Adrenal gland (tissue), 9 donors: ENCODE measurements at regions not wholly inside any gene's neighbourhood (a gene's known extent, or its start where the extent isn't known, plus 50 kb on each side); places are given as distances from the start of the nearest gene placed in this dataset.

ENCODE experiments used
- DNase-seq, 7 donors: peaks; one replicate each; pipeline ENCODE4 v3.0.0-alpha.2; 2019 to 2020
- H3K27ac ChIP-seq, 5 donors: fragments of 200-600 bp; sonication (generic) in 4 of 5; 1 replicate in 3 of 5; 2 replicates in 2 of 5; pipeline versions ENCODE4 v1.5.1 to v1.8.0; 2016 to 2020; ENCODE audit warnings: mild to moderate bottlenecking in 1 of 5
- H3K27me3 ChIP-seq: fragments of 200-600 bp; 2 replicates; pipeline ENCODE4 v1.8.0; 2021
- H3K36me3 ChIP-seq, 2 donors: fragments of 200-600 bp; replicated peaks in 1 of 2; 1 replicate in 1 of 2; 2 replicates in 1 of 2; pipeline versions ENCODE4 v1.5.1 to v1.8.0; 2018 to 2022
- H3K4me1 ChIP-seq, 2 donors: fragments of 200-600 bp; replicated peaks in 1 of 2; 1 replicate in 1 of 2; 2 replicates in 1 of 2; pipeline versions ENCODE4 v1.5.1 to v1.8.0; 2018 to 2021
- H3K4me3 ChIP-seq, 4 donors: fragments of 200-600 bp; sonication (generic) in 3 of 4; one replicate each; pipeline ENCODE4 v1.5.1; 2016 to 2018
- H3K9me3 ChIP-seq, 3 donors: fragments of 200-600 bp; sonication (generic) in 1 of 3; replicated peaks in 1 of 3; 1 replicate in 2 of 3; 2 replicates in 1 of 3; pipeline versions ENCODE4 v1.5.1 to v1.8.0; 2016 to 2021
- POLR2A ChIP-seq, 2 donors: fragments of 450-650 bp; IDR thresholded peaks; one replicate each; pipeline ENCODE4 v1.6.1; 2017; ENCODE audit warnings: antibody characterized with exemption in 2 of 2, mild to moderate bottlenecking in 2 of 2, moderate library complexity in 1 of 2
- WGBS, 4 donors: extraction: QIAGEN DNeasy Blood & Tissue Kit in 2 of 4; methylation state at CpG; one replicate each; pipeline versions ENCODE4 v1.1.5 to v1.1.7; 2013 to 2017; 5-methylcytosine and 5-hydroxymethylcytosine counted together
- intact Hi-C, 2 donors: fragments of 100-400 bp; cut with DNase I; formaldehyde crosslinking; loops; one replicate each; pipeline versions ENCODE4 v1.14.1 to v1.15.0; 2022 to 2023
- TF ChIP-seq, protein P1 (sequence below), 6 experiments: fragments of 450-650 bp in 4 of 6; fragments of 200-600 bp in 2 of 6; sonication (generic) in 1 of 6; IDR thresholded peaks; 1 replicate in 5 of 6; 2 replicates in 1 of 6; pipeline versions ENCODE4 v1.5.1 to v1.8.0; 2016 to 2021; ENCODE audit warnings: antibody characterized with exemption in 6 of 6, mild to moderate bottlenecking in 2 of 6, moderate library complexity in 1 of 6
- donor health status: healthy with polysubstance abuse.
- donor health status: Bipolar disorder and iron deficiency.
- donor health status: DM: yes; HTN: yes; CAD: no.
- donor health status: DM: no; HTN: no; CAD: no.
- donor health status: DM: no; HTN: no; CAD: no.

DNA sequence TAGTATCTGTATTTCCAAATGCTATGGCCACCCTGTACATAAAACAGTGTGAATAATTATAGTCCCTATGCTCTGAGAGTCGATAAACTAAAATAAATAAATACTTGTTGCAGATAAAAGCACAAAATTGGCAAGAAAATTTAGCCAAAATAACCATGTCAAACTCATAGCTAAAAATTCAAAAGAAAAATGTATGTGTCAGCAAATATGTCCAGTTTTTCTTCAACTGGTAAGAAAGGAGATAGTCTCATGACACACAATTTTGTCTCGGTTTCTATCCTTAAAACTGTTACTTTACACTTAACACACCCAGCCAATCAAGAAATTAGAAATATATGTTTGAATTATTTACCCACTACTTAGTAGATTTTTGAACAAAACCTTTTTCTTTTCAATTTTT, 145.6 kb upstream of the FSCB start:
- DNase-seq = no peak

DNA sequence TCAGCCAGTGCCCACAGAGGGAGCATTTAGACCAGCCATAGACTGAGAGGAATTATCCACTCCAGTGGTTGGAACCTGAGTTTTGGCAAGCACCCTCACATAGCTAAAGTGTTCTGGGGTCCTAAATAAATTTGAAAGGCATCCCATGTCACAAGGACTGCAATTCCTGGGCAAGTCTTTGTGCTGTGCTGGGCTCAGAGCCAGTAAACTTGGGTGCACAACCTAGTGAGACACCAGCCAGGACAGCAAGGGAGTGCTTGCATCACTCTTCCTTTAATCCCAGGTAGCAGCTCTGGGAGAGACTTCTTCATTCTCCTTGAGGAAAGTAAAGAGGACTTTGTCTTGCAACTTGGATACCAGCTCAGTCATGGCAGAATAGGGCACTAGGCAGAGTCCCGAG, 142.0 kb upstream of the FSCB start:
- H3K4me3 ChIP-seq = no peak overlapping the region
- DNase-seq = no peak
- WGBS, 4 donors = 71 to 100% (median 76%) methylated on average over 1 of the region's 1 CpG
- H3K27ac ChIP-seq = no peak overlapping the region
- intact Hi-C loops = no loop called here
- TF ChIP-seq POLR2A (IDR thresholded peaks at IDR 0.05) = no peak
- TF ChIP-seq, protein P1, sequence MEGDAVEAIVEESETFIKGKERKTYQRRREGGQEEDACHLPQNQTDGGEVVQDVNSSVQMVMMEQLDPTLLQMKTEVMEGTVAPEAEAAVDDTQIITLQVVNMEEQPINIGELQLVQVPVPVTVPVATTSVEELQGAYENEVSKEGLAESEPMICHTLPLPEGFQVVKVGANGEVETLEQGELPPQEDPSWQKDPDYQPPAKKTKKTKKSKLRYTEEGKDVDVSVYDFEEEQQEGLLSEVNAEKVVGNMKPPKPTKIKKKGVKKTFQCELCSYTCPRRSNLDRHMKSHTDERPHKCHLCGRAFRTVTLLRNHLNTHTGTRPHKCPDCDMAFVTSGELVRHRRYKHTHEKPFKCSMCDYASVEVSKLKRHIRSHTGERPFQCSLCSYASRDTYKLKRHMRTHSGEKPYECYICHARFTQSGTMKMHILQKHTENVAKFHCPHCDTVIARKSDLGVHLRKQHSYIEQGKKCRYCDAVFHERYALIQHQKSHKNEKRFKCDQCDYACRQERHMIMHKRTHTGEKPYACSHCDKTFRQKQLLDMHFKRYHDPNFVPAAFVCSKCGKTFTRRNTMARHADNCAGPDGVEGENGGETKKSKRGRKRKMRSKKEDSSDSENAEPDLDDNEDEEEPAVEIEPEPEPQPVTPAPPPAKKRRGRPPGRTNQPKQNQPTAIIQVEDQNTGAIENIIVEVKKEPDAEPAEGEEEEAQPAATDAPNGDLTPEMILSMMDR (IDR thresholded peaks at IDR 0.05) = no peak
- H3K27me3 ChIP-seq = no peaks in the 10 kb centered on the region
- H3K9me3 ChIP-seq = no peaks in the 10 kb centered on the region
- H3K4me1 ChIP-seq = no peaks in the 10 kb centered on the region
- H3K36me3 ChIP-seq = no peaks in the 10 kb centered on the region

More for the DNA sequence above, 145.6 kb upstream of the FSCB start:
- 34 to 68% (median 48%) methylated on average over 2 of the region's 2 CpGs for WGBS, 4 donors
- no peaks in the 10 kb centered on the region for H3K4me1 ChIP-seq
- no peak for TF ChIP-seq POLR2A (IDR thresholded peaks at IDR 0.05)
- TF ChIP-seq, protein P1 (IDR thresholded peaks at IDR 0.05) = no peak
- intact Hi-C loops = no loop called here
- H3K4me3 ChIP-seq = no peak overlapping the region
- no peak overlapping the region for H3K27ac ChIP-seq
- H3K27me3 ChIP-seq = no peaks in the 10 kb centered on the region
- no peaks in the 10 kb centered on the region for H3K9me3 ChIP-seq
- no peaks in the 10 kb centered on the region for H3K36me3 ChIP-seq

DNA sequence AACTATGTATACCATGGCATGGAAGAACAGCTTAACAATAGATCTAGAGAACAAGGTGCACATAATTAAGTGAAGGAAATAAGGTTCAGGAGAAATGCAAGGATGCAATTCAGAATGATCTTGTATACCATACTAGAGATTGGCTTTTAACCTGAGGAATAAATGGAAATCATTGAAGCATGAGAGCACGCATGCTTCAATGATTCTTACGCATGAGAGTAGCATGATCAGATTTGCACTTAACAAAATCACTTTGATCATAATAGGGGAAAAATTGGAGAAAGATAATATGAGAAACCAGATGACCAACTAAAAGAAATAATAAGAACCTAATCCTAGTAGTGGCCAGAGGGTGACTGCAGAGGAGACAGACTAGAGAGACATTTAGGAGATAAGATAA, 133.3 kb upstream of the FSCB start:
- Histone ChIP-seq H3K27me3 (no peaks in the 10 kb centered on the region), H3K27ac (no peak overlapping the region), H3K4me1 (no peaks in the 10 kb centered on the region), H3K36me3 (no peaks in the 10 kb centered on the region), H3K4me3 (no peak overlapping the region), H3K9me3 (no peaks in the 10 kb centered on the region)
- 67 to 88% (median 82%) methylated on average over 2 of the region's 2 CpGs for WGBS, 4 donors
- DNase-seq = no peak
- TF ChIP-seq, protein P1 (IDR thresholded peaks at IDR 0.05) = no peak
- TF ChIP-seq POLR2A (IDR thresholded peaks at IDR 0.05) = no peak
- intact Hi-C loops = no loop called here

DNA sequence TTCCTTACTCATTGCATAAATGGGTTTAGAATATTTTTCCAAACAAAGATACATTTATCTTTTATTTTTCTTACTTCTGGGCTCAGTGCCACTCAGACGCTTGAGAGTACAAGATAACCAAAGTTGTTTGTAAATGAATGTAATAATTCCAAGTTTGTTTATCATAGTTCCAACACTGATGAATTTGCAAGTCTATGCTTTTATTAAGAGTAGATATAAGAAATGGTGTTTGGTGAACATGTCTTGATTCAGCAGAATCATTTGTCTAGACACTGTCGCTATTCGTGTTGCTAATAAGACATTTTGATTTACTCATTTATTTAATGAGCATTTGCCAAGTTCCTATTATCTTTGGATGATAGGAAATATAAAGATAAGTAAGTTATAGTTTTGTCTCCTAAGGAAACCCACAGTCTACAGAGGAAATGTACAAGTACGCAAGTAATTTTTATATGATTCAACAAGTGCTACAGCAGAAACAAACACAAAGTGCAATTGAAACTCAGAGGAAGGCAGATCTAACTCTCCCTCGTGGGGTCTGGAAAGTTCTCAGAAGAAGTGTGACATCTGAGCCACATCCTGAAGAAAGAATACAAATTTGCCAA, 132.8 kb upstream of the FSCB start:
- Histone ChIP-seq H3K27ac (no peak overlapping the region), H3K4me1 (no peaks in the 10 kb centered on the region), H3K9me3 (no peaks in the 10 kb centered on the region), H3K27me3 (no peaks in the 10 kb centered on the region), H3K36me3 (no peaks in the 10 kb centered on the region), H3K4me3 (no peak overlapping the region)
- WGBS, 4 donors = 29 to 33% (median 32%) methylated on average over 5 of the region's 5 CpGs
- TF ChIP-seq, protein P1 (IDR thresholded peaks at IDR 0.05) = no peak
- no peak for TF ChIP-seq POLR2A (IDR thresholded peaks at IDR 0.05)
- intact Hi-C loops = no loop called here
- no peak for DNase-seq
